Muscle layer of colon (tissue), 2 donors: ENCODE measurements at regions not wholly inside any gene's neighbourhood (a gene's known extent, or its start where the extent isn't known, plus 50 kb on each side); places are given as distances from the start of the nearest gene placed in this dataset.

ENCODE experiments used
- H3K27ac ChIP-seq: one replicate; pipeline ENCODE4 v1.7.0; 2013; ENCODE audit warnings: low read depth, mild to moderate bottlenecking, low read length, moderate library complexity
- H3K27me3 ChIP-seq, 2 donors: one replicate each; pipeline ENCODE4 v1.7.0; 2013; ENCODE audit warnings: low read length in 2 of 2, mild to moderate bottlenecking in 2 of 2; ENCODE audit not compliant: insufficient read depth in 2 of 2, control insufficient read depth in 1 of 2
- H3K36me3 ChIP-seq: one replicate; pipeline ENCODE4 v1.7.0; 2013; ENCODE audit warnings: mild to moderate bottlenecking, low read length; ENCODE audit not compliant: insufficient read depth
- H3K4me1 ChIP-seq: one replicate; pipeline ENCODE4 v1.7.0; 2013; ENCODE audit warnings: mild to moderate bottlenecking, low read length; ENCODE audit not compliant: insufficient read depth
- H3K4me3 ChIP-seq, 2 donors: one replicate each; pipeline ENCODE4 v1.7.0; 2013; ENCODE audit warnings: low read length in 2 of 2, low read depth in 1 of 2, mild to moderate bottlenecking in 1 of 2, moderate library complexity in 1 of 2
- H3K9ac ChIP-seq: one replicate; pipeline ENCODE4 v1.7.0; 2013; ENCODE audit warnings: low read length
- H3K9me3 ChIP-seq: one replicate; pipeline ENCODE4 v1.7.0; 2013; ENCODE audit warnings: mild to moderate bottlenecking, low read length
- donor health status: abdominal sarcoma.
- donor health status: Adenocarcinoma of cecum.

- no peaks in the 10 kb centered on the region for H3K9me3 ChIP-seq
- no peaks in the 10 kb centered on the region for H3K36me3 ChIP-seq
- no peak overlapping the region for H3K4me3 ChIP-seq
- H3K9ac ChIP-seq: no peak overlapping the region
- no peak overlapping the region for H3K27ac ChIP-seq
- H3K27me3 ChIP-seq: no peaks in the 10 kb centered on the region
- H3K4me1 ChIP-seq: no peaks in the 10 kb centered on the region
Measured at GRCh38 chr4:147029296-147029695, 83.6 kb upstream of the TTC29 start.

GRCh38 chr4:147034372-147034771 is 88.7 kb upstream of the TTC29 start:
- no peak overlapping the region for H3K27ac ChIP-seq
- no peaks in the 10 kb centered on the region for H3K36me3 ChIP-seq
- no peak overlapping the region for H3K9ac ChIP-seq
- H3K4me1 ChIP-seq: no peaks in the 10 kb centered on the region
- no peaks in the 10 kb centered on the region for H3K27me3 ChIP-seq
- no peaks in the 10 kb centered on the region for H3K9me3 ChIP-seq
- H3K4me3 ChIP-seq: no peak overlapping the region

- Histone ChIP-seq H3K9me3 (no peaks in the 10 kb centered on the region), H3K4me3 (no peak overlapping the region), H3K27ac (no peak overlapping the region), H3K36me3 (no peaks in the 10 kb centered on the region), H3K4me1 (no peaks in the 10 kb centered on the region), H3K27me3 (no peaks in the 10 kb centered on the region), H3K9ac (no peak overlapping the region)
Measured at GRCh38 chr4:147037069-147037468, 91.4 kb upstream of the TTC29 start.

GRCh38 chr4:147039976-147040575 is 94.4 kb upstream of the TTC29 start:
- Histone ChIP-seq H3K27ac (no peak overlapping the region), H3K4me3 (no peak overlapping the region), H3K4me1 (no peaks in the 10 kb centered on the region), H3K9me3 (no peaks in the 10 kb centered on the region), H3K27me3 (no peaks in the 10 kb centered on the region), H3K36me3 (no peaks in the 10 kb centered on the region), H3K9ac (no peak overlapping the region)

GRCh38 chr4:147040874-147041273 is 95.2 kb upstream of the TTC29 start:
- H3K36me3 ChIP-seq: no peaks in the 10 kb centered on the region
- H3K4me1 ChIP-seq: no peaks in the 10 kb centered on the region
- no peak overlapping the region for H3K9ac ChIP-seq
- H3K27me3 ChIP-seq: no peaks in the 10 kb centered on the region
- H3K9me3 ChIP-seq: no peaks in the 10 kb centered on the region
- H3K27ac ChIP-seq: no peak overlapping the region
- no peak overlapping the region for H3K4me3 ChIP-seq

- Histone ChIP-seq H3K4me1 (no peaks in the 10 kb centered on the region), H3K27me3 (no peaks in the 10 kb centered on the region), H3K27ac (no peak overlapping the region), H3K9me3 (no peaks in the 10 kb centered on the region), H3K9ac (no peak overlapping the region), H3K36me3 (no peaks in the 10 kb centered on the region), H3K4me3 (no peak overlapping the region)
Measured at GRCh38 chr4:147041376-147041775, 95.7 kb upstream of the TTC29 start.

GRCh38 chr4:147042046-147042445 is 96.4 kb upstream of the TTC29 start:
- Histone ChIP-seq H3K9ac (no peak overlapping the region), H3K36me3 (no peaks in the 10 kb centered on the region), H3K27me3 (no peaks in the 10 kb centered on the region), H3K4me3 (no peak overlapping the region), H3K27ac (no peak overlapping the region), H3K9me3 (no peaks in the 10 kb centered on the region), H3K4me1 (no peaks in the 10 kb centered on the region)

- Histone ChIP-seq H3K9ac (no peak overlapping the region), H3K9me3 (no peaks in the 10 kb centered on the region), H3K27ac (no peak overlapping the region)
Measured at GRCh38 chr4:147044241-147044640, 98.6 kb upstream of the TTC29 start.

GRCh38 chr4:147049946-147050345 is 104.3 kb upstream of the TTC29 start:
- Histone ChIP-seq H3K4me1 (peaks cover 10% of the 10 kb centered on the region), H3K9ac (no peak overlapping the region), H3K27ac (no peak overlapping the region), H3K4me3 (no peak overlapping the region), H3K27me3 (no peaks in the 10 kb centered on the region), H3K9me3 (peaks cover 7% of the 10 kb centered on the region), H3K36me3 (no peaks in the 10 kb centered on the region)

More at GRCh38 chr4:147044241-147044640, 98.6 kb upstream of the TTC29 start:
- Histone ChIP-seq H3K36me3 (no peaks in the 10 kb centered on the region), H3K4me1 (no peaks in the 10 kb centered on the region), H3K4me3 (no peak overlapping the region), H3K27me3 (no peaks in the 10 kb centered on the region)

GRCh38 chr4:147050356-147050765 is 104.7 kb upstream of the TTC29 start:
- no peak overlapping the region for H3K4me3 ChIP-seq
- no peak overlapping the region for H3K27ac ChIP-seq
- no peaks in the 10 kb centered on the region for H3K36me3 ChIP-seq
- H3K27me3 ChIP-seq: no peaks in the 10 kb centered on the region
- peaks cover 7% of the 10 kb centered on the region for H3K9me3 ChIP-seq
- H3K4me1 ChIP-seq: peaks cover 10% of the 10 kb centered on the region
- H3K9ac ChIP-seq: no peak overlapping the region

- Histone ChIP-seq H3K4me1 (peaks cover 14% of the 10 kb centered on the region), H3K36me3 (no peaks in the 10 kb centered on the region), H3K9me3 (peaks cover 7% of the 10 kb centered on the region), H3K9ac (no peak overlapping the region), H3K27ac (no peak overlapping the region), H3K27me3 (no peaks in the 10 kb centered on the region), H3K4me3 (no peak overlapping the region)
Measured at GRCh38 chr4:147052361-147052760, 106.7 kb upstream of the TTC29 start.

- no peaks in the 10 kb centered on the region for H3K36me3 ChIP-seq
- no peak overlapping the region for H3K4me3 ChIP-seq
- H3K4me1 ChIP-seq: peaks cover 14% of the 10 kb centered on the region
- no peaks in the 10 kb centered on the region for H3K27me3 ChIP-seq
- no peak overlapping the region for H3K27ac ChIP-seq
- H3K9me3 ChIP-seq: peaks cover 7% of the 10 kb centered on the region
- no peak overlapping the region for H3K9ac ChIP-seq
Measured at GRCh38 chr4:147054228-147054872, 108.7 kb upstream of the TTC29 start.
